ENCODE measurements at regions not wholly inside any gene's neighbourhood (a gene's known extent, or its start where the extent isn't known, plus 50 kb on each side); places are given as distances from the start of the nearest gene placed in this dataset.

DNA sequence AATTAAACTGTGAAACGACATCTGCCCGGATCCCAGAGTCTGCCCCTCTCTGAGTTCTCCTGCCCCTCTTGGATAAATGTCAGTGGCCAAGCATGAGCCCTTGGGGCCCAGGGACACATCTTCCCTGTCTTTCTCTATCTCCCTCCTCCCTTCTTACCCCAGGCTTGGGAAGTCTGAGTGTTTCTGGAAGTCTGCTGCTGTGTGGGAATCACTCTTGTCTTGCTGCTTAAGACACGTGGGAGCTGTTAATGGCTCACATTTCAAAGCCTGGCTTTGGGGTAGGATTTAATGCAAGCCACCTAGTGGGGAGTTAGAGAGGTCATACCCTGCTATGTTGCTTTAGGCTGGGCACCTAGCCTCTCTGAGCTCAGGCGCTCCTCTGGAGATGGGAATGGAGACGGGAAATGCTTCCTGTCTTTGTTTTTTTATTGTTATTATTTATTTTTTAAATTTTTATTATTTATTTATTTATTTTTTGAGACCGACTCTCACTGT, 218.5 kb upstream of the CIBAR2 start:
- DNase-seq (ENCODE audit: low read depth, low spot score), result no peak
- no peak overlapping the region for H3K27ac ChIP-seq

DNA sequence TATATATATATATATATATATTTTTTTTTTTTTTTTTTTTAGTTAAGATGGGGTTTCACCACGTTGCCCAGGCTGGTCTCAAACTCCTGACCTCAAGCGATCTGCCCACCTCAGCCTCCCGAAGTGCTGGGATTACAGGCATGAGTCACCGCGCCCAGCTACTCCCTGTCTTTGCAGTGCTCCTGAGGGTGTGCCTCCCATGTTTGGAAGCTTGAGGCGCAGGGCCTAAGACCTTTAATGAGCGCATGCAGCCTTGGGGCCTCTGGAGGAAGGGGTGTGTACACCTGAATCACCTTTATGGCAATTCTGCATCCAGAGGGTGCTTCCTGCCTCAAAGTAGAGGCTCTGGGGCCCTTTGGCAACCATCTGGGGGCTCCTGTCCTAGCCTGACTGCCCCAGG, 219.4 kb upstream of the CIBAR2 start:
- no peak overlapping the region for H3K27ac ChIP-seq
- DNase-seq (ENCODE audit: low read depth, low spot score), result no peak

DNA sequence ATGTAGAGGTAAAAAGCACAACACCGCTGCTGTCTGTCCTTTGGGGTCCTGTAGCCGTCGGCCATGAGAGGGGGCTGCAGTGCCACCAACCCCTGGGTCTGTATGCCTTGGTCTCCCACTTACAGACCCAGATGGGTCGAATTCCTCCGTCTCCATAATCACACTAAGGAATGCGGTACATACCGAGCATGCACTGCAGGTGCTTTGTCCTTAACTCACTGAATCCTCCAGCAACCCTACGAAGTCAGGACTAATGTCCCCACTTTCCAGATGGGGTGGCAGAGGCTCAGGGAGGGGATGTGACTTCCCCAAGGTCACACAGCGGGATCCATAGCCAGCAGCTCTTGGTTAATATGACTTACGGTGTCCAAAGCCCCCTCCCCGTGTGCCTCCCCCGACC, 219.9 kb upstream of the CIBAR2 start:
- no peak overlapping the region for H3K27ac ChIP-seq
- DNase-seq (ENCODE audit: low read depth, low spot score), result no peak

DNA sequence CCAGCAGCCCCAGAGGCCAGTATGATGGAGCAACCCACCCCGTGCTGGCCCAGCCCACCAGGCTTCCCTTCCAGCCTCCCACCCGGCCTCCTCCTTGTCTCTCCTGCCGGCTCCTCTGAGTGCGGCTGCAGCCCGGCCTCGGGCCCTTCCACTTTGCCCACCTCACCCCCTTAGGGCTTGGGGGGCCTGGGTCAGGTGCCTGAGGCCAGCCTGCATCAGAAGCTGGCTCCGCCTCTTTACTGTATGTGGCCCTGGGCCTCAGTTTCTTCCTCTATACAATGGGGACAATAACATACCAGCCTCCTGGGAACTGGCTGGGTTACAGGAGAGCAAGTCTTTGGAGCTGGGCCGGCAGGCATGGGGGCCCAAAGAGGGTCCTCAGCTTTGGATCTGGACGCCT, 221.1 kb upstream of the CIBAR2 start:
- DNase-seq (ENCODE audit: low read depth, low spot score), result no peak
- no peak overlapping the region for H3K27ac ChIP-seq

DNA sequence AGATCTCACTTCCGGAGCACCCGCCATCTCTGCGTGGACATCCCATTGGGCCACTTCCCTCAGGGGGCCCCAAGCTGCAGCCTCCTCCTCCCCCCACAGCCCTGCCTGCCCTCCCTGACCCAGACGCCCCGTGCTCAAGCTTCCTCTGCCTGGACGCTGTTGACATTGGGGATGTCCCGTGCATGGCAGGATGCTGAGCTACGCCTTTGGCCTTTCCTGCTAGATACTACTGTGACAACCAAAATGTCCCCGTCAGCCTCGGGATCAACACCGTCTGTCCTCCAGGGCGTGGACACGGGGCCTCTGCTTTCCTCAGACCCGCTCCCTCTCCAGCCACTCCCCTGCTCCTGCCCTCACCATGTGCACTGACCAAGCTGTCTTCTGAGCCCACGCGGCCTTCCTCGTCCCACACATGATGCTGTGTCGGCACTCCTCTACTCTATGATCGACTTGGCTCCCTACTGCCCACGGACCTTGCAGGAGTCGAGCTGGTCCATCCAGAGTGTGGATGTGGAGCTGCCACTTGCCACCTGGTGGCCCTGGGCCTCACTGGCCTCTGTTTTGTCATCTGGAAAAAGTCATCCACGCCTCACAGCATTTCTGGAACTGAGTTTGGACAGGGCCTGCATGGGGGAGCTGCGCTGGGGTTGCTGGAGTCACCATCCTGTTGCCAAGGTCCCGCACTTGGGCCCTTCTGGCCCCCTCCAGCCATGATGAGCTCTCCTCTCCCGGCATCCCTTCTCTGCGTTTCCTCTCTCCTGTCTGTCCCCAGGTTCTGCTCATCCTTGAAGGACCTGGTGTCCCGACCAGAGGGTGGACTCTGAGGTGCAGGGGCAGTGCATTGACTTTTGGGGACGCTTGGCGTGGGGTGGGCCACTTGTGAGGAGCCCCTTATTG, 221.7 kb upstream of the CIBAR2 start:
- H3K27ac ChIP-seq, result no peak overlapping the region
- no peak for DNase-seq (ENCODE audit: low read depth, low spot score)

DNA sequence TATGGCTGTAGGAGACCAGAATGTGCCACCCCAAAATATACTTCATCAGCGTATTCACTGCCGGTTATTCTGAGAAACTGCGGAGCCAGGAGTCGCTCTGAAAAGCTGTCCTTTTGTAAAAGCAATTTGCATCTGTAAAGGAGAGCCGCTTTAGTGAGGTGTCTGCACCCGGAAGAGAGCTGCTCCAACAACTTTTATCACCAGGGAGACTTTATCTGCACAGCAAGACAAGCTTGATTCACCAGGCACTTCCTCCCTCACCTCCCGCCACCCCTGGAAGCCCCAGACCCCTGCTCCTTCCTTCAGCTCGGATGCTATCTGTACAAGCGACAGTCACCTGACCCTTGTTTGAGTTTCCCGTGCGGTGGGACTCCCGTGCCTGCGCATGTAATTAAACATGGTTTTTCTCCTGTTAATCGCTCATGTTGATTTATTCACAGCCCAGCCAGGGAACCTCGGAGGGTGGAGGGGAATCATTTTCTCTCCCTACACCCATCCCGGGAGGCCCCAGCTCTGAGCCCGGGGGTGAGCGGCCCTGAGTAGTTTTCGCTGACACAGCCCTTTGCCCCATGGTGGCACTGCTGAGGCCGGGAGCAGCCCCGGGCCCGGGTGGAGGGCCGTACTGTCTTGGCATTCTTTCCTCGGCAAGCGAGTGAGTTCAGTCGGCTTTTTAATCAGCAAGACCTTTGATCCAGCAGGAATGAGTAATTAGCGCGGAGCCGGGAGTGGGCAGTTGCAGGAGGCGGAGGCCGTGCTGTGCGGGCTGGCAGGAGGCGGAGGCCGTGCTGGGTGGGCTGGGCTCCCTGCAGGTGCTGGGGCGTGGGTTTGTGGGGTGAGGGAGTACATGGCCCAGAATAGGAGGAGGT, 222.7 kb upstream of the CIBAR2 start:
- no peak for DNase-seq (ENCODE audit: low read depth, low spot score)

DNA sequence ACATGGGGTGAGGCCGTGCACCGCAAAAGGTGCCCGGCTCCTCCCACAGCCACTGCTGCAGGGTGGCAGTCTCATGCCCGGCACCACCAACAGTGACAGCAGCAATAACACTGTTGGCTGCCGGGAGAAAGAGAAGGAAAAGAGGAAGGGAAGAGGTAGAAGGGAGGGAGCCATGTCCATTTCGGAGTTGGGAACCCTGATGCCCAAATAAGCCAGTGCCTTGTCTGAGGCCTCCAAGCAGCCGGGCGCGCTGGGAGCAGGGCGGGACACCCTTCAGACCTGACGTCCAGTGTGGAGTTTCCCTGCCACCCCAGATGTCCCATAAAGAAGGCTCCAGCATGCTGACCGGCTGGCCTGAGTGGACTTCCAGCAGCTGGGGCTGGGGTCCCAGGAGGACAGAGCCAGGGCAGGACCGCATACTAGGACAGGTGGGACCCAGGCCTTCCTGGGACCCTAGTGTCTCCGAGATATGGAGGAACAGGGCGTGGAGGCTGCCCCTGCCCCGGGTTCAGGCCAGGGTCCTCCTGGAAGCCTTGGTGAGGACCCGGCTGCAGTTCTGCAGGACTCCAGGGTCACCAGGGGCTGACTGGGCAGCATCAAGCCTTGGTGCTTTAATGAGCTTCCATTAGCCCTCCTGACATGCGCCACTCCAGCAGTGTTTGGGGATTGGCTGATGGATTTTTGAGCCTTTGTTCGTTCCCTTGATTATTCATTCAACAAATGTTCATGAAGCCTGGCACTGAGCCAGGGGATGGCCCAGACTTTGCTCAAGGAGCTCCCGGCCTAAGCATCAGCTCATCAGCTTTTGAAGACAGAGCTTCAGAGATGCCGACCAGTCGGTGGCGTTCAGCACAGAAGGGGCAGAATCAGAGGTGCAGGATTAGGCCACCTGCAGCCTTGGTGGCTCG, 223.6 kb upstream of the CIBAR2 start:
- DNase-seq (ENCODE audit: low read depth, low spot score), result no peak
- H3K27ac ChIP-seq, result no peak overlapping the region

More for the DNA sequence above, 222.7 kb upstream of the CIBAR2 start:
- no peak overlapping the region for H3K27ac ChIP-seq

DNA sequence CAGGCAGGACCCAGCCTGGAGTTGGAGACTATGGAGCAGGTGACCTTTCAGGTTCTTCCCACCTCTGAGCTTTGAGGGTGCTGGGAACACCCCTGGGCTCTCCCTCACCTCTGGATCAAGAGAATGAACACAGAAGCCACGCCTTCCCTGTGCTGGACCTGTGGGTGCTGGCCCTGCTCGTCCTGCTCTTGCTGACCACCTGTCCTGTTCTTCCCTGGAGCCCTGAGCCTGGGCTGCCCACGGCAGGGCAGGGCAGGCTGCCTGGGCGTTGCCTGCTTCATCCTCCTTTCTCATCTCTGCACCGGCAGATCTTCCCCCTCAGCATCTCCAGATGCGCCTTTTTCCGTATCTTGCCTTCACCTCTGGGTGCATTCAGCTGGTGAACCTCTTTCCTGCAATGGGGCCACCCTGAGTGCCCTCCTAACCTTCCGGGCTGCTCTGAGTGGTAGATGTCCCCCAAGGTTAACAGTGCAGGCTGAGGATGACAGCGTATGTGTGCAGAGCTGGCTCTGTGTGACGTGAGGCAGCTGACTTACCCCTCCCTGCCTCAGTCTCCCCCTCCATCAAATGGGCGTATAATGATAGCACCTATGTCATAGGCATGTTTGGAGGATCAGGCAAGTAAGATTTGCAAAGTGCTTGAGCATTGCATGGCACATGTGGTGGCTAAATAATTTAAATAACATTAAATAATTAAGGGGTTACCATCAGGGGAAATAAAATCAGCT, 225.8 kb upstream of the CIBAR2 start:
- no peak for DNase-seq (ENCODE audit: low read depth, low spot score)
- no peak overlapping the region for H3K27ac ChIP-seq

DNA sequence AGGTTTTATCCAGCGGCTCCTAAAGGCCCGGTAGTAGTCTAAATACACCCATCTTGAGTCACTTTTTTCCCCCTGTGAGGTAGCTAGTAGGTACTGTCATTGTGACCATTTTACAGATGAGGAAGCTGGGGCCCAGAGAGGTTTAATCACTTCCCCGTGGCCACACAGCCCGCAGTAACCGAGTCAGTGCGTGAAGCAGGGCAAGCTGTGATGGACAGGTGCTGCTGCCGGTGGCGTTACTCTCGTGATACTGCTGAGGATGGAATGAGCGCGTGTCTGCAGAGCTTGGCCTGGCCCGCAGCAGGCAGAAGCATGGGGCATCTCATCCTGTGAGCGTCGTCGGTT, 226.3 kb upstream of the CIBAR2 start:
- H3K27ac ChIP-seq, result no peak overlapping the region
- DNase-seq (ENCODE audit: low read depth, low spot score), result no peak

DNA sequence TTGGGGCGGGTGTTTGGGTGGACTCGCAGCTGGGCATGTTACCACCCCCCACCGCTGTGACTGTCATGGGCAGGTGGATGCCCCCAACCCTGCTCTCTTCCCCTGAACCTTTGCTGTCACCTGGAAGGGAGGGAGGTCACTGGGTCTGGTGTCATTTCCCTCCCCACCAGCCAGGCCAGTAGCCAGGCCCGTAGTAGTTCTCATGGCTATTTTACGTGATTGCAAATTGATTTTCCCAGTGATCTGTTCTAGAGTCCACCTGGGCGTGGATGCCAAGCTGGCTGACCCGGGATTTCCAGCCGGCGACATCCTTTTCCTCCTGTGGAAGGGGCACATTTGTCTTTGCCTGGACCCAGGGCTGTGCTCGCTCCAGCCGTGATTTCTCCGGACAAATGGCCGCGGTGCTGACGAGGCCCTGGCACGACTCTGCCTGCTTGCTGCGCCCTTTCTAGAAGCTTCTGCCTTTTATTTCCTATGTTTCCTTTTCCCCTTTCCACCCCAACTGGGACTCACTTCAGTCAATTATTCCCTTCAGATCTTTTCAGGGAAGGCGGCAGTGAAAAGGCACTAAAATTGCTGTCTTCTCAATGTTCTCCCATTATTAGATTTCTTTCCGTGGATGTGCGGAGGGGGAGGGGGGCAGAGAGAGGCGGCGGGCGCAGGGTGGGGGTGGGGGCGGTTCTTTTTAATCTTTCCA, 226.9 kb upstream of the CIBAR2 start:
- DNase-seq (ENCODE audit: low read depth, low spot score), result no peak
- H3K27ac ChIP-seq, result no peak overlapping the region

DNA sequence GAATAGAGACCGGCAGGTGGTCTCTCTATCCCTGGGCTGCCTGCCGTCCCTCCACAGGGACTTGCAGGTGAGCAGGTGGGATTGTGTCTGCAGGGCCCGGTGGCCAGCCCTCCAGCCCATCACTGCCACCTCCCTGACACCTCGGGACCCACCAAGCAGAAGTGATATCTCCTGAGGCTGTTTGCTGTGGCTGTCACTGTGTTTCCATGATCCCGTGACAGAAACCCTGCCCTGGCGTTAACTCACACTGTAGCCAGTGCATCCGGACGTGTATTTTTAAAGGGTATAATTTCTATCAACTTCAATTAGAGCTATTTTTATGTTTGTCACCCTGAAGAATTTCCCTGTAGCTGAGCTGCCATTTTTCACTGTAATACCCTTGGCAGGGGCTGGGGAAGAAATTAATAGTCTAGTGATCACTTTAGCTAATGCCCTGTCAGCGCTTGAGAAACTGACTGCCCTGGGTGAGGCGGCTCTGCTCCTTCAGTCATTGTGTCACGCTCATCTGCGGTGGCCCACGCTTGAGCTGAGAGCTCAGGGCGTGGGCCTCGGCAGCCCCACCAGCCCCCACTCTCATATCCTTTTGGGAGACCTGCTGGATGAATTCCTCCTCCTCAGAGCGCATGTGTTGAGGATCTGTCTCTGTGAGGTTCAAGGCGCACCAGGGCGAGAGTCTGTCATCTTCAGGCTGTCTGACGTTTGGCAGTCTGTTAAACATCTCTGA, 229.9 kb upstream of the CIBAR2 start:
- no peak for DNase-seq (ENCODE audit: low read depth, low spot score)
- H3K27ac ChIP-seq, result no peak overlapping the region

DNA sequence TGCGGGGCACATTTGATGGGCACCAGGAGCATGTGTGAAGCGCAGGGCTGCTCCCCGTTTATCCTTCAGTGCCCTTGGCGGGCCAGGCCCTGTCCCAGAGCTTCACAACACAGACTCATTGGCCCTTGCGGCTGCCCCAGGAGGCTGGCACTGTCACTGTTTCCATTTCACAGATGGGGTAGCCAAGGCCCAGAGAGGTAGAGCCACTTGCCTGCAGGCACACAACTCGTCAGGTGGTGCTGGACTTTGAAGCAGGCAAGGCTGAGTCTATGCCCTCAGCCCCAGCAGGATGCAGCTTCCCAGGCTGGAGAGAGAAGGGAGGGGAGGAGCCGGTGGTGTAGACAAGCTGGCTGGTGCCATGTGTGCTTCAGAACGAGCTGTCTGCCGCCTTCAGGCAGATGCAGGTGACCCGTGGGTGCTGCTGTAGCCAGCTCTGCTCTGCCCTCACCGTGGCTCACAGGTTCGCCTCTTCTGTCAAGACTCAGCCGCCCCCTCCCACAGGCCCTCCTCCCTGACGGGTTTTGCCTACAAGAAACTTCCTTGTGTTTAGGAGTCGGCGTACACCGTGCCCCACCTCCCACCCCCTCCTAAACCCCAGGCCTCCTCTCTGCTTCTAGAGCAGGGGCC, 232.3 kb upstream of the CIBAR2 start:
- no peak overlapping the region for H3K27ac ChIP-seq
- DNase-seq (ENCODE audit: low read depth, low spot score), result no peak

DNA sequence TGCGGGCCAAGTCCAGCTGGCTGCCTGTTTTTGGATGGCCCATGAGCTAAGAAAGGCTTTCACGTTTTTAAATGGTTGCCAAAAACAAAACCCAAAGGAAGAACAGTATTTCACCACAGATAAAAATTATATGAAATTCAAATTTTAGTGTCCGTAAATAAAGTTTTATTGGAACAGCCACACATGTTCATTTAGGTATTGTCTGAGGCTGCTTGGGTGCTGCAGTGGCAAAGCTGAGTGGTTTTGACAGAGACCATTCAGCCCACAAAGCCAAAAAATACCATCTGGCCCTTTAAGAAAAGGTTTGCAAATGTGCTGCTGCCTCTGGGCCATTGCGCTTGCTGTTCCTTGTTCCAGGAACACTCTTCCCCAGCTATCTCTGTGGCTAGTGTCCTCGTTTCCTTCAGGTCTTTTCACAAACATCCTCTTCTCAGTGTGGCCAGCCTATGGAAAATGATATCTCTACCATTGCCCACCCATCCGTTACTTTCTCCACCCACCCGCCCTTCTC, 232.9 kb upstream of the CIBAR2 start:
- H3K27ac ChIP-seq, result no peak overlapping the region
- DNase-seq (ENCODE audit: low read depth, low spot score), result no peak

DNA sequence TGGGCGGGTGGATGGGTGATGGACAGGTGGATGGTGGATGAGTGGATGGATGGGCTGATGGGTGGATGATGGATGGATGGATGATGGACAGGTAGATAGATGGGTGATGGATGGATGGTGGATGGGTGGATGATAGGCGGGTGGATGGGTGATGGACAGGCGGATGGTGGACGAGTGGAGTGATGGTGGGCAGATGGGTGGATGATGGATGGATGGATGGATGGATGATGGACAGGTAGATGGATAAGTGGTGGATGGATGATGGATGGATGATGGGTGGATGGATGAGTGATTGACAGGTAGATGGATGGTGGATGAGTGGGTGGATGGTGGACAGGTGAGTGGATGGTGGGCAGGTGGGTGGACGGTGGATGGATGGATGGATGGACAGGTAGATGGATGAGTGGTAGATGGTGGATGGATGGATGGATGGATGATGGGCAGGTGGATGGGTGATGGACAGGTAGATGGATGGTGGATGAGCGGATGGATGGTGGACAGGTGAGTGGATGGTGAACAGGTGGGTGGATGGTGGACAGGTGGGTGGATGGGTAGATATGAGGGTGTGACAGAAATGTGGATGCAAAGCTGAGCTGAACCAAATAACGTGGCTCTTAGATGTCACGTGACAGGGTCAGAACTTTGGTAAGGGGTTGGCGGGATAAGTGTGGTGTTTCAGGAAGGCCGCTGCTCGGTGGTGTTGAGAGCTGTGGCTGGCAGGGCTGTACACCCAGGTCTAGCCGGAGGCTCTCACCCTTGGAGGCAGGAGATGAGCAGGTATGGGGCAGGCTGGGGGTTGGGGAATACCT, 234.3 kb upstream of the CIBAR2 start:
- H3K27ac ChIP-seq, result no peak overlapping the region
- no peak for DNase-seq (ENCODE audit: low read depth, low spot score)

DNA sequence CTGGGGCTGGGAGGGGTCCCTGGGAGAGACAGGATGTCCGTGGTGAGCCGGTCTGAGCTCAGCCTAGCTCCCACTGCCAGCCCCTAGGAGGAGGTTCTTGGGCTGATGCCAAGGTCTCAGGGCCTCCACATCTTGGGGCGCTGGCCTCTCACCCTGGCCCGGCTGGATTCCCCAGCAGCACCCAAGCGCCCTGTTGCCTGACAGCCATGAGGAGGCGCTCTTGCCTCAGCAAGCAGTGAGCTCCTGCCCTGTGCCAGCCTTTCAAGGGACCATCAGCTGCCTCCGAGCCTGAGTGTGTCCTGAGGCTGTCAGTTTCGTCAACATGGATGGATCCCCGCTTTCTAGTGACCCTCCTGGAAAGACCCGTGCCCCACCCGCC, 234.9 kb upstream of the CIBAR2 start:
- no peak for DNase-seq (ENCODE audit: low read depth, low spot score)
- H3K27ac ChIP-seq, result no peak overlapping the region

DNA sequence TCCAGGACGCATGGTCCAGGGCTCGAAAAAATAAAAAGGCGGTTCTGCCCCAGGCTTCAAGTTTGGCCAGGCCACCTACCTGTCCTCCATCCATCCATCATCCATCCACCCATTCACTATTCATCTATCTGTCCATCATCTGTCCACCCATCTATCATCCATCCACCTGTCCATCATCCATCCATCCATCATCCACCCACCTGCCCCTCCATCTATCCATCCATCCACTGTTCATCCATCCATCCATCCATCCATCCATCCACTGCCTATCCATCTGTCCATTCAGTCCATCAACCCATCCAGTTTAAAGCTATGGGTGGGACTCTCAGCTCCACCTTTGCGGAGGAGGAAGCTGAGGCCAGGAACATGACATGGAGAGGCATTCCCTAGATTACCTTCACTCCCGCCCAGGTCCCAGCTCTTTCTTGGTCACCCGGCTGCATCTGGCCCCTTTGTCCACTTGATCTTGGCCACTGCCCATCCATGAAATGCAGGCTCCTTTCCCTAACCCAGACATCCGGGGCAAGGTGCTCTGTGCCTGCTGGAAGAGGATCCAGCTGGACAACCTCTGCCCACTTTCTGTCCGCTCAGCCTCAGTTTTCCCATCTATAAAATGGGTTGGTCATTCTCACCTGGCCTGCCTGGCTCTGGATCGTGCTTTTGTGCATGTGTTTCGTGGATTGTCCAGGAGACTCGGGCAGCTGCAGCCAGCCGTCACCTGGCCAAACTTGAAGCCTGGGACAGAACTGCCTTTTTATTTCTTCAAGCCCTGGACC, 236.0 kb upstream of the CIBAR2 start:
- no peak for DNase-seq (ENCODE audit: low read depth, low spot score)
- no peak overlapping the region for H3K27ac ChIP-seq
